Raji (cell line): ENCODE measurements at regions not wholly inside any gene's neighbourhood (a gene's known extent, or its start where the extent isn't known, plus 50 kb on each side); places are given as distances from the start of the nearest gene placed in this dataset.

Experiments
- POLR2A ChIP-seq: IDR thresholded peaks from 2 replicates; pipeline ENCODE4 v1.6.1; 2011; ENCODE audit warnings: low read depth, low read length, control low read depth; ENCODE audit not compliant: insufficient read depth

GRCh38 chr4:81963763-81964020 is 410.1 kb downstream of the HNRNPD start:
- TF ChIP-seq POLR2A = no peak

- no peak for TF ChIP-seq POLR2A
These were observed 410.6 kb downstream of the HNRNPD start for GRCh38 chr4:81963015-81963762.

- no peak for TF ChIP-seq POLR2A
These were observed 412.8 kb downstream of the HNRNPD start for GRCh38 chr4:81960961-81961360.

- TF ChIP-seq POLR2A = no peak
These were observed 419.5 kb downstream of the HNRNPD start for GRCh38 chr4:81954271-81954670.

GRCh38 chr4:81951891-81952455 is 421.8 kb downstream of the HNRNPD start:
- no peak for TF ChIP-seq POLR2A

- no peak for TF ChIP-seq POLR2A
These were observed 426.8 kb downstream of the HNRNPD start for GRCh38 chr4:81946996-81947395.

GRCh38 chr4:81930506-81931238 is 443.1 kb downstream of the HNRNPD start:
- TF ChIP-seq POLR2A = no peak

GRCh38 chr4:81923140-81923539 is 450.7 kb downstream of the HNRNPD start:
- no peak for TF ChIP-seq POLR2A

GRCh38 chr4:81922313-81922712 is 450.6 kb upstream of the RASGEF1B start:
- TF ChIP-seq POLR2A = no peak

GRCh38 chr4:81921751-81922159 is 450.0 kb upstream of the RASGEF1B start:
- no peak for TF ChIP-seq POLR2A

GRCh38 chr4:81919810-81920209 is 448.1 kb upstream of the RASGEF1B start:
- TF ChIP-seq POLR2A = no peak

GRCh38 chr4:81919223-81919622 is 447.5 kb upstream of the RASGEF1B start:
- no peak for TF ChIP-seq POLR2A

- TF ChIP-seq POLR2A = no peak
These were observed 443.7 kb upstream of the RASGEF1B start for GRCh38 chr4:81915430-81915829.

GRCh38 chr4:81914623-81915022 is 442.9 kb upstream of the RASGEF1B start:
- TF ChIP-seq POLR2A = no peak

GRCh38 chr4:81913427-81913879 is 441.7 kb upstream of the RASGEF1B start:
- no peak for TF ChIP-seq POLR2A

GRCh38 chr4:81912376-81913030 is 440.8 kb upstream of the RASGEF1B start:
- no peak for TF ChIP-seq POLR2A
